IMR-90 (cell line): ENCODE measurements at regions not wholly inside any gene's neighbourhood (a gene's known extent, or its start where the extent isn't known, plus 50 kb on each side); places are given as distances from the start of the nearest gene placed in this dataset.

Experiments
- ATAC-seq: fragments of 200-7000 bp; cut with Tn5 transposase; 2 replicates; pipeline ENCODE4 v1.9.1; 2020; ENCODE audit warnings: low read depth, mild to moderate bottlenecking, moderate library complexity
- BruUV-seq: library from RNA; stranded (reverse); fragments of 400-500 nt; replicated peaks from 2 replicates; lab custom pipeline; 2021; lab: Mats Ljungman, UMichigan
- CTCF ChIA-PET: fragments of 300-600 bp; formaldehyde crosslinking; extraction: SDS; loops from one replicate; lab custom pipeline; 2021; ENCODE audit warnings: antibody characterized with exemption; lab: Yijun Ruan, JAX
- POLR2A ChIA-PET: fragments of 300-600 bp; sonication (Branson Sonifier 250); formaldehyde crosslinking; loops from one replicate; lab custom pipeline; 2022; ENCODE audit warnings: antibody characterized with exemption; ENCODE audit not compliant: unreplicated experiment; lab: Charles Lee
- DNase-seq: peaks from one replicate; pipeline ENCODE4 v3.0.0; 2013
- H2AFZ ChIP-seq: replicated peaks from 2 replicates; pipeline ENCODE3; 2013; ENCODE audit warnings: low read length, mild to moderate bottlenecking; ENCODE audit not compliant: poor library complexity
- H2AK5ac ChIP-seq: 2 replicates; pipeline ENCODE4 v1.6.1; 2013; ENCODE audit warnings: low read depth, low read length, inconsistent platforms
- H2AK9ac ChIP-seq: replicated peaks from 2 replicates; pipeline ENCODE3; 2013; ENCODE audit warnings: mild to moderate bottlenecking, low read depth, low read length, moderate library complexity; ENCODE audit not compliant: poor library complexity
- H2BK120ac ChIP-seq: 2 replicates; pipeline ENCODE4 v1.6.1; 2013; ENCODE audit warnings: low read depth, low read length, inconsistent platforms
- H2BK15ac ChIP-seq: 3 replicates; pipeline ENCODE4 v1.6.1; 2013; ENCODE audit warnings: low read depth, low read length, inconsistent platforms
- H2BK20ac ChIP-seq: 2 replicates; pipeline ENCODE4 v1.6.1; 2013; ENCODE audit warnings: low read depth, mild to moderate bottlenecking, inconsistent platforms, low read length, moderate library complexity
- H2BK5ac ChIP-seq: 2 replicates; pipeline ENCODE4 v1.6.1; 2013; ENCODE audit warnings: mild to moderate bottlenecking, low read depth, low read length, inconsistent platforms; ENCODE audit not compliant: poor library complexity, severe bottlenecking
- H3K14ac ChIP-seq: replicated peaks from 2 replicates; pipeline ENCODE4 v1.6.1; 2013; ENCODE audit warnings: low read depth, low read length, inconsistent platforms
- H3K18ac ChIP-seq: 2 replicates; pipeline ENCODE4 v1.6.1; 2013; ENCODE audit warnings: low read depth, low read length, control low read depth
- H3K23ac ChIP-seq: 2 replicates; pipeline ENCODE4 v1.6.1; 2013; ENCODE audit warnings: low read depth, low read length, inconsistent platforms
- H3K27ac ChIP-seq: 2 replicates; pipeline ENCODE4 v1.5.1; 2013; ENCODE audit warnings: mild to moderate bottlenecking, control low read depth, low read length; ENCODE audit not compliant: insufficient read depth
- H3K27me3 ChIP-seq: 2 replicates; pipeline ENCODE4 v1.6.1; 2013; ENCODE audit warnings: low read length; ENCODE audit not compliant: control insufficient read depth, insufficient read depth
- H3K36me3 ChIP-seq: 2 replicates; pipeline ENCODE4 v1.6.1; 2013; ENCODE audit warnings: low read length, mixed read lengths; ENCODE audit not compliant: control insufficient read depth, insufficient read depth
- H3K4ac ChIP-seq: 2 replicates; pipeline ENCODE4 v1.6.1; 2013; ENCODE audit warnings: low read depth, low read length, inconsistent platforms
- H3K4me1 ChIP-seq: 2 replicates; pipeline ENCODE4 v1.6.1; 2013; ENCODE audit warnings: low read length, mixed read lengths; ENCODE audit not compliant: control insufficient read depth, insufficient read depth
- H3K4me2 ChIP-seq: 2 replicates; pipeline ENCODE4 v1.6.1; 2013; ENCODE audit warnings: low read depth, mild to moderate bottlenecking, control low read depth, low read length, moderate library complexity
- H3K4me3 ChIP-seq: 2 replicates; pipeline ENCODE4 v1.5.1; 2013; ENCODE audit warnings: low read depth, mild to moderate bottlenecking, control low read depth, low read length, moderate library complexity; ENCODE audit not compliant: insufficient read depth
- H3K56ac ChIP-seq: 2 replicates; pipeline ENCODE4 v1.6.1; 2013; ENCODE audit warnings: low read length, inconsistent platforms; ENCODE audit not compliant: insufficient read depth; ENCODE audit errors: extremely low read depth
- H3K79me1 ChIP-seq, 2 experiments: 2 replicates each; pipeline ENCODE4 v1.6.1; 2013; ENCODE audit warnings: low read length in 2 of 2, inconsistent platforms in 1 of 2, low read depth in 1 of 2
- H3K9ac ChIP-seq: 2 replicates; pipeline ENCODE4 v1.6.1; 2013; ENCODE audit warnings: low read depth, low read length, control low read depth
- H3K9me1 ChIP-seq: 2 replicates; pipeline ENCODE4 v1.6.1; 2013; ENCODE audit warnings: low read length, inconsistent platforms; ENCODE audit not compliant: insufficient read depth
- H3K9me3 ChIP-seq: 2 replicates; pipeline ENCODE4 v1.6.1; 2013; ENCODE audit warnings: low read length; ENCODE audit not compliant: control insufficient read depth, insufficient read depth
- H4K20me1 ChIP-seq: 2 replicates; pipeline ENCODE4 v1.6.1; 2013; ENCODE audit warnings: low read length, inconsistent platforms; ENCODE audit not compliant: insufficient read depth
- H4K5ac ChIP-seq: 2 replicates; pipeline ENCODE4 v1.6.1; 2013; ENCODE audit warnings: mild to moderate bottlenecking, low read depth, low read length, control low read depth
- H4K8ac ChIP-seq, 2 experiments: 2 replicates each; pipeline ENCODE4 v1.6.1; 2013; ENCODE audit warnings: low read depth in 2 of 2, low read length in 2 of 2, control low read depth in 1 of 2, inconsistent platforms in 1 of 2
- H4K91ac ChIP-seq: 2 replicates; pipeline ENCODE4 v1.6.1; 2013; ENCODE audit warnings: low read depth, low read length, inconsistent platforms; ENCODE audit not compliant: insufficient read depth
- BHLHE40 ChIP-seq: fragments of 150-350 bp; IDR thresholded peaks from 2 replicates; pipeline ENCODE4 v1.6.1; 2016; ENCODE audit warnings: mild to moderate bottlenecking, low read depth, low read length
- CEBPB ChIP-seq: IDR thresholded peaks from 2 replicates; pipeline ENCODE4 v1.6.1; 2012; ENCODE audit warnings: low read depth, low read length, improper control_type of control experiment
- CHD1 ChIP-seq: IDR thresholded peaks from 2 replicates; pipeline ENCODE4 v1.6.1; 2012; ENCODE audit warnings: low read depth, low read length, improper control_type of control experiment
- FOS ChIP-seq: fragments of 150-350 bp; IDR thresholded peaks from 2 replicates; pipeline ENCODE4 v1.6.1; 2016; ENCODE audit warnings: low read depth, low read length
- MAFK ChIP-seq: IDR thresholded peaks from 2 replicates; pipeline ENCODE4 v1.6.1; 2012; ENCODE audit warnings: low read depth, low read length, improper control_type of control experiment
- MAZ ChIP-seq: IDR thresholded peaks from 2 replicates; pipeline ENCODE4 v1.6.1; 2012; ENCODE audit warnings: low read depth, mild to moderate bottlenecking, low read length, improper control_type of control experiment, moderate library complexity, borderline replicate concordance
- MXI1 ChIP-seq: IDR thresholded peaks from 2 replicates; pipeline ENCODE4 v1.6.1; 2012; ENCODE audit warnings: low read depth, mild to moderate bottlenecking, low read length, moderate library complexity, borderline replicate concordance
- NFE2L2 ChIP-seq: fragments of 150-350 bp; IDR thresholded peaks from 2 replicates; pipeline ENCODE4 v1.6.1; 2016; ENCODE audit warnings: low read depth, mild to moderate bottlenecking, low read length
- POLR2A ChIP-seq: IDR thresholded peaks from 2 replicates; pipeline ENCODE4 v1.6.1; 2012; ENCODE audit warnings: mild to moderate bottlenecking, low read depth, low read length
- RAD21 ChIP-seq: IDR thresholded peaks from 2 replicates; pipeline ENCODE4 v1.6.1; 2012; ENCODE audit warnings: low read length, improper control_type of control experiment
- RCOR1 ChIP-seq: IDR thresholded peaks from 2 replicates; pipeline ENCODE4 v1.6.1; 2012; ENCODE audit warnings: mild to moderate bottlenecking, low read length, improper control_type of control experiment; ENCODE audit not compliant: insufficient replicate concordance
- RFX5 ChIP-seq: IDR thresholded peaks from 2 replicates; pipeline ENCODE4 v1.8.0; 2012; ENCODE audit warnings: low read depth, mild to moderate bottlenecking, low read length, moderate library complexity
- SMC3 ChIP-seq: fragments of 150-350 bp; IDR thresholded peaks from 2 replicates; pipeline ENCODE4 v1.6.1; 2016; ENCODE audit warnings: low read depth, mild to moderate bottlenecking, antibody characterized with exemption, low read length, moderate library complexity
- WGBS, 2 experiments: methylation state at CpG; one replicate each; pipeline versions ENCODE4 v1.1.5 to v1.1.7; 2013; ENCODE audit warnings: missing lambda C conversion rate in 2 of 2; ENCODE audit not compliant: insufficient read length in 1 of 2; ENCODE audit errors: extremely low coverage in 2 of 2; 5-methylcytosine and 5-hydroxymethylcytosine counted together
- dilution Hi-C: fragments of 300-500 bp; cut with HindIII; formaldehyde crosslinking; loops from one replicate; pipeline ENCODE4 v1.14.3; 2018; ENCODE audit warnings: low sequenced_read_pairs; ENCODE audit not compliant: unreplicated experiment
- in situ Hi-C: fragments of 300-500 bp; cut with MboI; formaldehyde crosslinking; loops from 3 replicates; pipeline ENCODE4 v1.14.3; 2019; ENCODE audit warnings: low sequenced_read_pairs, inconsistent platforms, mixed read lengths
- intact Hi-C: fragments of 100-400 bp; cut with micrococcal nuclease; formaldehyde crosslinking; loops from 2 replicates; pipeline ENCODE4 v1.10.0; 2022
- TF ChIP-seq, protein P1 (sequence below): fragments of 150-350 bp; IDR thresholded peaks from 2 replicates; pipeline ENCODE4 v1.6.1; 2017; ENCODE audit warnings: mild to moderate bottlenecking, antibody characterized with exemption, low read length, low read depth
- TF ChIP-seq, protein P2 (sequence below): fragments of 150-350 bp; IDR thresholded peaks from 2 replicates; pipeline ENCODE4 v1.6.1; 2016; ENCODE audit warnings: low read depth, mild to moderate bottlenecking, low read length, moderate library complexity, borderline replicate concordance
- TF ChIP-seq, protein P3 (sequence below): conservative IDR thresholded peaks from 2 replicates; pipeline ENCODE4 v1.5.1; 2012; ENCODE audit warnings: mild to moderate bottlenecking, low read depth, low read length, improper control_type of control experiment

DNA sequence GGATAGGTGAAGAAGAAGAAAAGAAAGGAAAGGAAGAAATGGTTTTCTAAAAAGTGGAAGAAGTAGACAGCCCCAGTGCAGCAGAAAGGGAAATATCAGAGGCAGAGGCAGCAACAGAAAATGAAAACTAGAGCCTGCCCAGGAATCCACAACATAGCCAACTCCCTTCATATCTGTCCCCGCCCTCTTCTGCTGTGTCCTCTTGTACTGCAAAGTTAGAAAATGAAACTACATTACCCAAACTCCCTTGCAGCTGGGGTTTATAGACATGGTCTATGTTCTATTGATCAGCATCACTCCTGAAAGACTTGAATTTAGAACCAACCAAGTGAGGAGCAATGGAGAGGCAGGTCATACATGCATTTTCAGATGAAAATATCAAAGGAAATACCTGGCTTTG lies 200.5 kb upstream of the PHACTR1 start:
- Histone ChIP-seq H3K9ac (no peak overlapping the region), H2AK5ac (no peak overlapping the region), H4K5ac (no peak overlapping the region), H4K91ac (no peak overlapping the region), H3K4me1 (no peaks in the 10 kb centered on the region), H3K23ac (no peak overlapping the region), H3K27me3 (no peaks in the 10 kb centered on the region; the same call in 1 of the 2 replicates), H3K9me1 (no peaks in the 10 kb centered on the region), H3K4me3 (no peak overlapping the region), H3K18ac (no peak overlapping the region), H3K4me2 (no peak overlapping the region), H2BK15ac (no peak overlapping the region), H2BK20ac (no peak overlapping the region), H2BK120ac (no peak overlapping the region), H2AFZ (no peak overlapping the region), H2BK5ac (no peak overlapping the region), H3K9me3 (no peaks in the 10 kb centered on the region), H4K8ac (no peak overlapping the region), H3K27ac (no peak overlapping the region), H3K4ac (no peak overlapping the region), H3K14ac (no peak overlapping the region), H4K20me1 (no peaks in the 10 kb centered on the region), H3K79me1 (no peaks in the 10 kb centered on the region), H3K56ac (no peak overlapping the region), H2AK9ac (no peak overlapping the region), H3K36me3 (no peaks in the 10 kb centered on the region)
- BruUV-seq: no TSS peak
- DNase-seq: no peak
- in situ Hi-C loops: no loop called here
- ATAC-seq: peak; percentile 51
- CTCF ChIA-PET: interaction anchor here (0.6 kb wide), 1 partner anchor 12 kb away, joined by 3 read pairs; no protein-coding TSS in a partner anchor
- TF ChIP-seq, protein P1, sequence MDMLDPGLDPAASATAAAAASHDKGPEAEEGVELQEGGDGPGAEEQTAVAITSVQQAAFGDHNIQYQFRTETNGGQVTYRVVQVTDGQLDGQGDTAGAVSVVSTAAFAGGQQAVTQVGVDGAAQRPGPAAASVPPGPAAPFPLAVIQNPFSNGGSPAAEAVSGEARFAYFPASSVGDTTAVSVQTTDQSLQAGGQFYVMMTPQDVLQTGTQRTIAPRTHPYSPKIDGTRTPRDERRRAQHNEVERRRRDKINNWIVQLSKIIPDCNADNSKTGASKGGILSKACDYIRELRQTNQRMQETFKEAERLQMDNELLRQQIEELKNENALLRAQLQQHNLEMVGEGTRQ: no peak
- TF ChIP-seq, protein P2, sequence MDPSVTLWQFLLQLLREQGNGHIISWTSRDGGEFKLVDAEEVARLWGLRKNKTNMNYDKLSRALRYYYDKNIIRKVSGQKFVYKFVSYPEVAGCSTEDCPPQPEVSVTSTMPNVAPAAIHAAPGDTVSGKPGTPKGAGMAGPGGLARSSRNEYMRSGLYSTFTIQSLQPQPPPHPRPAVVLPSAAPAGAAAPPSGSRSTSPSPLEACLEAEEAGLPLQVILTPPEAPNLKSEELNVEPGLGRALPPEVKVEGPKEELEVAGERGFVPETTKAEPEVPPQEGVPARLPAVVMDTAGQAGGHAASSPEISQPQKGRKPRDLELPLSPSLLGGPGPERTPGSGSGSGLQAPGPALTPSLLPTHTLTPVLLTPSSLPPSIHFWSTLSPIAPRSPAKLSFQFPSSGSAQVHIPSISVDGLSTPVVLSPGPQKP: no peak
- TF ChIP-seq RFX5 (no peak), CEBPB (no peak), MXI1 (no peak), NFE2L2 (no peak), MAFK (no peak), CHD1 (no peak), SMC3 (no peak), BHLHE40 (no peak), RCOR1 (no peak), POLR2A (no peak), RAD21 (no peak), MAZ (no peak), FOS (no peak)
- TF ChIP-seq, protein P3, sequence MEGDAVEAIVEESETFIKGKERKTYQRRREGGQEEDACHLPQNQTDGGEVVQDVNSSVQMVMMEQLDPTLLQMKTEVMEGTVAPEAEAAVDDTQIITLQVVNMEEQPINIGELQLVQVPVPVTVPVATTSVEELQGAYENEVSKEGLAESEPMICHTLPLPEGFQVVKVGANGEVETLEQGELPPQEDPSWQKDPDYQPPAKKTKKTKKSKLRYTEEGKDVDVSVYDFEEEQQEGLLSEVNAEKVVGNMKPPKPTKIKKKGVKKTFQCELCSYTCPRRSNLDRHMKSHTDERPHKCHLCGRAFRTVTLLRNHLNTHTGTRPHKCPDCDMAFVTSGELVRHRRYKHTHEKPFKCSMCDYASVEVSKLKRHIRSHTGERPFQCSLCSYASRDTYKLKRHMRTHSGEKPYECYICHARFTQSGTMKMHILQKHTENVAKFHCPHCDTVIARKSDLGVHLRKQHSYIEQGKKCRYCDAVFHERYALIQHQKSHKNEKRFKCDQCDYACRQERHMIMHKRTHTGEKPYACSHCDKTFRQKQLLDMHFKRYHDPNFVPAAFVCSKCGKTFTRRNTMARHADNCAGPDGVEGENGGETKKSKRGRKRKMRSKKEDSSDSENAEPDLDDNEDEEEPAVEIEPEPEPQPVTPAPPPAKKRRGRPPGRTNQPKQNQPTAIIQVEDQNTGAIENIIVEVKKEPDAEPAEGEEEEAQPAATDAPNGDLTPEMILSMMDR: no peak
- intact Hi-C loops: no loop called here
- no CpG with 5 or more reads among the region's 1 CpG for WGBS, 2 experiments
- dilution Hi-C loops: no loop called here
- POLR2A ChIA-PET: no interaction called here
